HG02938 (cell line): ENCODE measurements at regions not wholly inside any gene's neighbourhood (a gene's known extent, or its start where the extent isn't known, plus 50 kb on each side); places are given as distances from the start of the nearest gene placed in this dataset.

Experiments used
- ATAC-seq: cut with Tn5 transposase; IDR thresholded peaks from one replicate; pipeline ENCODE4 v1.9.1; 2021; ENCODE audit warnings: mild to moderate bottlenecking, moderate library complexity; ENCODE audit not compliant: unreplicated experiment

GRCh38 chr1:234990328-234990675 lies 138.3 kb downstream of the TOMM20 start:
- no peak for ATAC-seq

GRCh38 chr1:234989479-234990327 lies 138.9 kb downstream of the TOMM20 start:
- no peak for ATAC-seq

GRCh38 chr1:234989019-234989418 lies 139.6 kb downstream of the TOMM20 start:
- no peak for ATAC-seq

- ATAC-seq = no peak
These were observed 140.1 kb downstream of the TOMM20 start for GRCh38 chr1:234988536-234988935.

GRCh38 chr1:234988155-234988517 lies 140.5 kb downstream of the TOMM20 start:
- no peak for ATAC-seq

GRCh38 chr1:234987415-234988154 lies 141.1 kb downstream of the TOMM20 start:
- no peak for ATAC-seq

- ATAC-seq = no peak
These were observed 141.8 kb downstream of the TOMM20 start for GRCh38 chr1:234986750-234987414.

GRCh38 chr1:234985516-234986294 lies 142.9 kb downstream of the TOMM20 start:
- ATAC-seq = no peak

GRCh38 chr1:234985007-234985370 lies 143.6 kb downstream of the TOMM20 start:
- no peak for ATAC-seq

GRCh38 chr1:234983564-234984238 lies 144.9 kb downstream of the TOMM20 start:
- no peak for ATAC-seq

GRCh38 chr1:234981758-234982157 lies 146.9 kb downstream of the TOMM20 start:
- no peak for ATAC-seq

GRCh38 chr1:234980645-234981396 lies 147.8 kb downstream of the TOMM20 start:
- ATAC-seq = no peak

GRCh38 chr1:234980291-234980644 lies 148.4 kb downstream of the TOMM20 start:
- ATAC-seq = no peak

GRCh38 chr1:234979296-234980279 lies 149.0 kb downstream of the TOMM20 start:
- no peak for ATAC-seq

GRCh38 chr1:234978397-234979295 lies 150.0 kb downstream of the TOMM20 start:
- peak; percentile 66 for ATAC-seq

- no peak for ATAC-seq
These were observed 150.7 kb downstream of the TOMM20 start for GRCh38 chr1:234977875-234978396.

GRCh38 chr1:234976861-234977680 lies 151.6 kb downstream of the TOMM20 start:
- no peak for ATAC-seq
